Nephron progenitor cell (in vitro differentiated cells): ENCODE measurements at regions not wholly inside any gene's neighbourhood (a gene's known extent, or its start where the extent isn't known, plus 50 kb on each side); places are given as distances from the start of the nearest gene placed in this dataset.
"Not testable (repeated sequence)": the region's sequence is repeated elsewhere in the genome, so short reads cannot be mapped to it uniquely, and the experiment has no call there.

Experiments used
- DNase-seq: peaks from one replicate; pipeline ENCODE4 v3.0.0; 2021
- H3K27ac Mint-ChIP-seq: 2 replicates; pipeline ENCODE4 v1.8.0; 2021; ENCODE audit warnings: mild to moderate bottlenecking, moderate library complexity, mixed read lengths
- H3K27me3 Mint-ChIP-seq: 2 replicates; pipeline ENCODE4 v1.8.0; 2021; ENCODE audit warnings: mild to moderate bottlenecking, low read depth, mixed read lengths; ENCODE audit not compliant: poor library complexity
- H3K36me3 Mint-ChIP-seq: 2 replicates; pipeline ENCODE4 v1.8.0; 2021; ENCODE audit warnings: low read depth, mixed read lengths
- H3K4me1 Mint-ChIP-seq: 2 replicates; pipeline ENCODE4 v1.8.0; 2021; ENCODE audit warnings: mixed read lengths
- H3K4me3 Mint-ChIP-seq: 2 replicates; pipeline ENCODE4 v1.8.0; 2021; ENCODE audit warnings: mild to moderate bottlenecking, moderate library complexity, mixed read lengths
- H3K9me3 Mint-ChIP-seq: 2 replicates; pipeline ENCODE4 v1.8.0; 2021; ENCODE audit warnings: mild to moderate bottlenecking, moderate library complexity, mixed read lengths
- CTCF ChIP-seq: fragments of 200-600 bp; sonication (generic); IDR thresholded peaks from 2 replicates; pipeline ENCODE4 v1.5.0; 2021; ENCODE audit warnings: antibody characterized with exemption

GRCh38 chr5:62896121-62896893 is 317.7 kb downstream of the LRRC70 start:
- Mint-ChIP-seq H3K27ac (no peak overlapping the region), H3K36me3 (no peaks in the 10 kb centered on the region), H3K27me3 (peaks cover 3% of the 10 kb centered on the region), H3K4me3 (no peak overlapping the region), H3K4me1 (no peaks in the 10 kb centered on the region), H3K9me3 (peaks cover 23% of the 10 kb centered on the region)
- TF ChIP-seq CTCF, result no peak
- no peak for DNase-seq

- H3K9me3 Mint-ChIP-seq, result no peaks in the 10 kb centered on the region
- H3K36me3 Mint-ChIP-seq, result no peaks in the 10 kb centered on the region
- DNase-seq, result no peak
- H3K27me3 Mint-ChIP-seq, result no peaks in the 10 kb centered on the region
- peak overlapping the region; percentile 85 for H3K27ac Mint-ChIP-seq
- H3K4me1 Mint-ChIP-seq, result peaks cover 6% of the 10 kb centered on the region
- no peak for TF ChIP-seq CTCF
- H3K4me3 Mint-ChIP-seq, result no peak overlapping the region
These were observed 308.1 kb downstream of the LRRC70 start for GRCh38 chr5:62886603-62887315.

- H3K27ac Mint-ChIP-seq, H3K36me3 Mint-ChIP-seq, DNase-seq, H3K4me3 Mint-ChIP-seq, H3K27me3 Mint-ChIP-seq, H3K4me1 Mint-ChIP-seq: not testable (repeated sequence)
- H3K9me3 Mint-ChIP-seq, result peaks cover 66% of the 10 kb centered on the region
These were observed 258.7 kb downstream of the LRRC70 start for GRCh38 chr5:62837330-62837729.

- Mint-ChIP-seq H3K4me1 (no peaks in the 10 kb centered on the region), H3K9me3 (peaks cover 10% of the 10 kb centered on the region), H3K36me3 (no peaks in the 10 kb centered on the region), H3K4me3 (no peak overlapping the region), H3K27ac (no peak overlapping the region), H3K27me3 (peaks cover 2% of the 10 kb centered on the region)
- no peak for TF ChIP-seq CTCF
- DNase-seq, result no peak
These were observed 251.0 kb downstream of the LRRC70 start for GRCh38 chr5:62829604-62829986.

GRCh38 chr5:62828742-62829603 is 250.4 kb downstream of the LRRC70 start:
- Mint-ChIP-seq H3K9me3 (peaks cover 10% of the 10 kb centered on the region), H3K4me3 (no peak overlapping the region), H3K27ac (no peak overlapping the region)

More at GRCh38 chr5:62828742-62829603, 250.4 kb downstream of the LRRC70 start:
- no peaks in the 10 kb centered on the region for H3K36me3 Mint-ChIP-seq
- H3K27me3 Mint-ChIP-seq, result peaks cover 2% of the 10 kb centered on the region
- DNase-seq, result no peak
- no peak for TF ChIP-seq CTCF
- no peaks in the 10 kb centered on the region for H3K4me1 Mint-ChIP-seq
